GM19463 (cell line): ENCODE measurements at regions not wholly inside any gene's neighbourhood (a gene's known extent, or its start where the extent isn't known, plus 50 kb on each side); places are given as distances from the start of the nearest gene placed in this dataset.
"Not testable (repeated sequence)": the region's sequence is repeated elsewhere in the genome, so short reads cannot be mapped to it uniquely, and the experiment has no call there.

ENCODE experiments used
- ATAC-seq: cut with Tn5 transposase; IDR thresholded peaks from one replicate; pipeline ENCODE4 v1.9.1; 2021; ENCODE audit warnings: mild to moderate bottlenecking, moderate library complexity; ENCODE audit not compliant: unreplicated experiment

- no peak for ATAC-seq
Observed at GRCh38 chr9:22170556-22170955, 161.5 kb upstream of the CDKN2B start.

DNA sequence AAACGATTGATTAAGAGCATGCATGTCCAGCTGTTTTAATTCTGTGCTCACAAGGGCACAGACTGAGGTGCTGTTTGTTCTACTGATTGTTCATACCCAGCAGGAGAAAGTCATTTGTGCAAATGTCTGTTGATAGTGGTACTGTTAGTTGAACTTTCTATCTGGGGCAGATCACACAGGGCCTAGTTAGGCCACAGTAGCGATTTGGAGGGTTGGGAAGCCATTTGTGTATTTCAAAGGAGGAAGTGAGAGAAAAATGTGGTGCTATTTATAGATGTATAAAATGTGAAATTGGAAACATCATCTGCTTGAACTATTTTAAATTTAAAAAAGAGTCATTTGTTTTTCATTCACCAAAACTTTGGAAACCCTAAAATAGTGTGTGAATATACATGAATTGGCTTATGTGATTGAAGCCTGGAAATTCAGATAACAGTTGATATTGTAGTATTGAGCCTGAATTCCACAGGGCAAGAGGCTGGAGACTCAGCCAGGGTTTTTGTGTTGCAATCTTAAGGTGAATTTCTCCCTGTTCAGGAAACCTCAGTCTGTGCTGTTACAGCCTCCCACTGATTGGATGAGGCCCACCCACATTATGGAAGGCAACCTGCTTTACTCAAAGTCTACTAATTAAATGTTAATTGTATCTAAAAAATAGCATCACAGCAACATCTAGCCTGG is 162.0 kb upstream of the CDKN2B start:
- ATAC-seq, result no peak

DNA sequence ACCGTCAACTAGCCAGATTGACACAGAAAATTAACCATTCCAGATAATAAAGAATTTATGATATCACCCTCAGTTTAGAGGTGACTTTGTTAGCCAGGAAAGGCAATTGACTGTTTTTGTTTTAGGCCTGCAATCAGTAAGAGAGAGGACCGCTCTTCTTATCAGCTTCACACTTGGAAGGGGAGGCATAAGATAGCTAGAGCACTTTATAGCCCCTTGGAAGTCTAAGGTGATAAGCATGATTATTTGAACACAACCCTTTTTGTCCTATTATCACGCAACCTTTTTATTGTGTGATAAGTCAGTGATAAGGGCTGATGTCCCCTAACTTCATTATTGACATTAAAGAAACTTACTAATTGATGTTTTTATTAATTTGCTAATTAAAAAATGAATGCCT is 162.6 kb upstream of the CDKN2B start:
- ATAC-seq, result no peak

DNA sequence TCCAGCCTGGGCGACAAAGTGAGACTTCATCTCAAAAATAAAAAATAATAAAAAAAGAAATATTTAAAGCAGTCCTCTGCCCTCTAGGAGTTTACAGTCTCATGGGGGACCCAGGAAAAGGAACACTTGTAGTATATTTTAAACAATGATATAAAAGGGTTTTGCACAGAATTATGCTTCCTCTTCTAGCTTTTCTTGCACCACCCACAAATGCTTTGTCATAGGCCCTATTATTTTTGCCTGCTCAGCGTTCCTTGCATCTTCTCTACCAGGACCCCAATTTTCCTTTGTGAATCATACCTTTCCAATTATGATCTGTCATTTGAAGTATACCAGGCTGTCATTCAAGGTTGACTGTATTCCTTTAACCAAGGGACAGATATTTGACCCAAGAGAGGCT is 164.8 kb upstream of the CDKN2B start:
- ATAC-seq, result no peak

GRCh38 chr9:22175972-22176545 is 167.0 kb upstream of the CDKN2B start:
- no peak for ATAC-seq

DNA sequence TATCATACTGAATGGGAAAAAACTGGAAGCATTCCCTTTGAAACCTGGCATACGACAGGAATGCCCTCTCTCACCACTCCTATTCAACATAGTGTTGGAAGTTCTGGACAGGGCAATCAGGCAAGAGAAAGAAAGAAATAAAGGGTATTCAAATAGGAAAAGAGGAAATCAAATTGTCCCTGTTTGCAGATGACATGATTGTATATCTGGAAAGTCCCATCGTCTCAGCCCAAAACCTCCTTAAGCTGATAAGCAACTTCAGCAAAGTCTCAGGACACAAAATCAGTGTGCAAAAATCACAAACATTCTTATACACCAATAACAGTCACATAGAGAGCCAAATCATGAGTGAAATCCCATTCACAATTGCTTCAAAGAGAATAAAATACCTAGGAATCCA is 171.9 kb upstream of the CDKN2B start:
- ATAC-seq, result not testable (repeated sequence)

- no peak for ATAC-seq
Observed at GRCh38 chr9:22189471-22189870, 180.4 kb upstream of the CDKN2B start.

- peak; percentile 69 for ATAC-seq
Observed at GRCh38 chr9:22197000-22197399, 187.9 kb upstream of the CDKN2B start.

- ATAC-seq, result no peak
Observed at GRCh38 chr9:22198681-22199080, 189.6 kb upstream of the CDKN2B start.

- ATAC-seq, result no peak
Observed at GRCh38 chr9:22201256-22201655, 192.2 kb upstream of the CDKN2B start.

DNA sequence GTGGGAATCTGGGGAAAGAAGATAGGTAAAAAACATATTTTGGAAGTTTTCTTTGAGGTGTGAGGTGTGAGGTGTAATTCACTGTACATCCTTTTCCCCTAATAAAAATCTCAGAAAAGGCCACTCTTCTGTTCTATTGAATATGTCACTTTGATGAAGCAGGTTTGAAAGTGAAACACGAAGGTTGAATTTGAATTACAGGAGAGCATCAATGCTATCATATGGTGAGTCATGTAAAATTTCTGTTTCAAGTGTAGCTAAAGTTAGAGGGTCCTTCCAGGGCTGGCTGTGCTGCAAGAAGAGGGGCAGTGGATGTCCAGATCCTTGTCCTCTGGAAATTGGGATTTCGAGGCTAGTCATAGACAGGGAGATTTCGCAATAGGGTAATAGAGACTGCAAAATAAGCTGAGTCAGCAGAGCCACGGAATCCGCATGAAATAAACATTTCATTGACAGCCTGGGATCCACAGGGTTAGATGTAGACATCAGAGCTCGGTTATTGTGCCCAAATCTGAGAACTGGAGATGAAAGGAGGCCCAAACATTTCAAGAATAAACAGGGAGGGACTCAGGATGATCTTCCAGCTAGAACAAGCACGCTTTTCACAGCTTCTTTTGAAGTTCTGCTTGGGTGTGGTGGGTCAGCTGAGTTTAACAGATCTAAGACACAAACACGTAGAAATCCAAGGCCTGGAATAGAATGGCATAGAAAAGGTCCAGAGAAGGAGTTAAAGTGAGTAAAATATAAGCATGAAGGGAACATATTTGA is 194.4 kb upstream of the CDKN2B start:
- ATAC-seq, result no peak

GRCh38 chr9:22204240-22204639 is 195.1 kb upstream of the CDKN2B start:
- no peak for ATAC-seq

- no peak for ATAC-seq
Observed at GRCh38 chr9:22206833-22207232, 197.7 kb upstream of the CDKN2B start.

- peak; percentile 72 for ATAC-seq
Observed at GRCh38 chr9:22208846-22209585, 199.9 kb upstream of the CDKN2B start.

- peak; percentile 35 for ATAC-seq
Observed at GRCh38 chr9:22210262-22210661, 201.2 kb upstream of the CDKN2B start.

GRCh38 chr9:22210936-22211335 is 201.8 kb upstream of the CDKN2B start:
- ATAC-seq, result no peak

GRCh38 chr9:22211588-22212360 is 202.7 kb upstream of the CDKN2B start:
- ATAC-seq, result no peak

DNA sequence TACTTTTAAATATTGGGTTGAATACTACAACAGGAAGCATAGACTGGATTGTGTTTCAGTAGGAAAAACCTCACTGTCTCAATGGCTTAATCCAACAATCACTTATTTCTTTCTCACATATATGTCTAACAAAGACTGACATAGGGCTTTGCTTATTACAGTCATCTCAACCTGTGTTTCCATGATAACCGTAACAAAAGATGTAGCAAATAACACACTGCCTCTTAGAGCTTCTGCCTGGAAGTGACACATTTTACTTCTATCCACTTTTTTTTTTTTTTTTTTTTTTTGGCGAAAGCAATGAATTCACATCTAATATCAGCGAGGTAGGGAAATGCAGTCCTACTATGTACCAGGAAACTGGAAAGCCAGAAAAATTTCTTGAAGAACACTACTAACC is 204.9 kb upstream of the CDKN2B start:
- ATAC-seq, result no peak

DNA sequence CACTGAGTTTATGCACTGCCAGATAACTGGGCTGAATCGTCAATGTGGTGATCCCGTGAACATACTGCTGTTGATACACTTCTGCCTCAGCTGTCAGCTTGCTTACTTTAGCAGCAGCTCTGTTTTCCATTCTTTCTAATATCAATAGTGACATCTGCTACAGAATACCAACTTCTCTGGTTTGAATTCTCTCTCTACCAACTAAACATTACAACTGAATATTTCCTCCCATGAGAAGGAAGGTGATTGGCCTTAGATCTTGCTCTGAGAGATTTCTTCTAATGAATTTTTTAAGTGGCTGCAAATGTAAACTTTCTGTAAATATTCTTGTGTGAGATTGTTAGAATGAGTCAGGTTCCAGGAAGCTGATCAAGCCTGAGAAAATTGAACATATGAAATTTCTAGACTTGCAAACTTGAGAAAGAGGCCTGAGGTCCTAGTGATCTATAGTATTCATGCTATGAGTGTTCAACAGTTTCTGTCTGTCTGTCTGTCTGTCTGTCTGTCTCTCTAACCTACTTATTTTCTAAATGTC is 205.5 kb upstream of the CDKN2B start:
- ATAC-seq, result no peak

DNA sequence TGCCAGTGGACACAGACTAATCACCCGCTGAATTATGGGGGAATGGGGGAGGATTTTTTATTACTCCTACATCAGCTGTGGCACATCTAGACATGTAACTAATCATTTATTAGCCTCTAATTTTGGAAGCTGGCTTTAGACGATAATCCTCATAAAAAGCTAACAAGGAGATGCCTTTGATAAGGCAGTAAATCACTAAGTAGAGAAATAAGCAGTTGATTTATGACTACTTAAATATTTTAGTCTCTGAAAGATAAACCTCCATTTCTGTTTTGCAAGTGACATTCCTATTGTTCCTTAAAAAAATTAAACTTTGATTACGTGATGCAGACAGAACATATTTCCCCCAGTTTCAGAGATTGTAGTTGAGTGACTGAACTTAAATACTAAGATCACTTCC is 206.4 kb upstream of the CDKN2B start:
- ATAC-seq, result no peak
